ENCODE measurements at regions not wholly inside any gene's neighbourhood (a gene's known extent, or its start where the extent isn't known, plus 50 kb on each side); places are given as distances from the start of the nearest gene placed in this dataset.

DNA sequence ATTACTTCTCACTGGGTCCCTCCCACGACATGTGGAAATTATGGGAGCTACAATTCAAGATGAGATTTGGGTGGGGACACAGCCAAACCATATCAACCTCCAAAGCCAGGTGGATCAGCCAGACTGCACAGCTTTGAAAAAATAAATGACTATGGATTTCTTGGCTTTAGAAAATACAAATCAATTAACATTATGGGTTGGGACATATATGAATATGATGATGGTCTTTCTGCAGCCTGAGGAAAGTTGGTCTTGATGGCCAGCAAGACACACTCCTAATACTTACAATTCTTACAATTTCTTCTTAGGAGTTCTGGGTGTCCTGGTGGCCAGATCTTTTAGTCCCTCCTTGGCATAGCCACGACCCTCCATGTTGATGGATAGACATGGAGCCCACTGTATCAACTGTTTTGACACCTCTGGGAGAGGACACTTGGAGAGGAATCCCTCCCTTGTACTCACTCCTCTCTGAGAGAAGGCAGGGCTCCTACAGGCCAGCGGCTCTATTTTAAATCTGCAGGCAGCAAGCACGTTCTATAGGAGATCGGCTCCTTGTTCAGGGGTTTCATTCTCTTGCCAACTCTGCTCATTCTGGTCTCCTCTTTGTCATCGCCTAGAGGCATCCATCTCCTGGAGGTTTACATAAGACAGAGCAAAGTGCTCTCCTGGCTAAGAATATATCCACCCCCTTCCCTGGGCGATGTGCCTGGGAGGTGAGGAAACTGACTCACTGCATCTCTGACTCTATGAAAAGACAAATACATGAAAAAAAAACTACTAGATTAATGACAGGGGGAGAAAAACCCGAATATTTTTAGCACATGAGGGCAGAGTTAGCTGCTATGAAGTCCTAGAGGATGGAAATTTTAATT is 145.9 kb downstream of the CARTPT start:
- no peak for DNase-seq (ENCODE audit: low read depth in 2 of 2, low spot score in 1 of 2)

GRCh38 chr5:71865665-71866320 is 146.7 kb downstream of the CARTPT start:
- no peak for DNase-seq (ENCODE audit: low read depth in 2 of 2, low spot score in 1 of 2)

DNA sequence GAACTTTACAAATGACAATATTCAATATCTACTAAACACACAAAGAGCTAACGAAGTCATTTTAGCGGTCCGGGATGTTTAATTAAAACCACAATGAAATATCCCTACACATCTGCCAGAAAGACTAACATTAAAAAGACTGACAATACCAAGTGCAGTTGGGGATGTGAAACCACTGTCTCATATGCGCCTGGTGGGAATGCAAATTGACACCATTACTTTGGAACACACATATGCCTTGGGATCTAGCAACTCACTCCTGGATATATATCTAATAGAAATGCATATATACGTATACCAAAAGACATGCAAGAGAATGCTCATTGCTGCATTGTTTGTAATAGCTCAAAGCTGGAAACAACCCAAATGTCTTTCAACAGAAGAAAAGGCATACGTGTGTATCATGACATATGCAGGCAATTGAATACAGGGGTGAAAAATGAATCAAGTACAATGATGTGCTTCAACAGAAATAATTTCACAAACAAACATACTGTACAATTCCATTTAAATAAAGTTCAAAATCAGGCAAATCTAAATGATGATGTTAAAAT is 153.3 kb downstream of the CARTPT start:
- no peak for DNase-seq (ENCODE audit: low read depth in 2 of 2, low spot score in 1 of 2)

- DNase-seq (ENCODE audit: low read depth in 2 of 2, low spot score in 1 of 2), result no peak
Observed at GRCh38 chr5:71873191-71873591, 154.1 kb downstream of the CARTPT start.

GRCh38 chr5:71874521-71874920 is 155.4 kb downstream of the CARTPT start:
- DNase-seq (ENCODE audit: low read depth in 2 of 2, low spot score in 1 of 2), result no peak

- no peak for DNase-seq (ENCODE audit: low read depth in 2 of 2, low spot score in 1 of 2)
Observed at GRCh38 chr5:71877511-71877910, 158.4 kb downstream of the CARTPT start.

DNA sequence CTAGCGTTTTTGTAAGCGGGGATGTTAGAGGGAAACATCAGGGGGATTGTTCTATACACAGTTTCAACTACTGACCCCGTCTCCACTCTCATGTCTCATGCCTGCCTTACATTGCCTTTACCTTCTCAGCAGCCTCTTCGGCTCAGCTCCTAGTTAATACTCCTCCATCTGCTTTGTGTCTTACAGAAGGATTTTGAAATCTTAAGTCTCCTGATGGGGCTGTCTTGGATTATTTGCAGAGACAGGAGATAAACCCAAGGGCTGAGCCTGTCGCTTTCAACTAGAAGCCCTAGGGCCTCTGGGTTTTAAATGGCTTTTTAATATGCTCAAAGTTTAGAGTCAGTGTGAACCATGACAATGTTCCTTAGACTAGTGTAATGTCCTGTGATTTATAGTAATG is 161.5 kb downstream of the CARTPT start:
- DNase-seq (ENCODE audit: low read depth in 2 of 2, low spot score in 1 of 2), result no peak

DNA sequence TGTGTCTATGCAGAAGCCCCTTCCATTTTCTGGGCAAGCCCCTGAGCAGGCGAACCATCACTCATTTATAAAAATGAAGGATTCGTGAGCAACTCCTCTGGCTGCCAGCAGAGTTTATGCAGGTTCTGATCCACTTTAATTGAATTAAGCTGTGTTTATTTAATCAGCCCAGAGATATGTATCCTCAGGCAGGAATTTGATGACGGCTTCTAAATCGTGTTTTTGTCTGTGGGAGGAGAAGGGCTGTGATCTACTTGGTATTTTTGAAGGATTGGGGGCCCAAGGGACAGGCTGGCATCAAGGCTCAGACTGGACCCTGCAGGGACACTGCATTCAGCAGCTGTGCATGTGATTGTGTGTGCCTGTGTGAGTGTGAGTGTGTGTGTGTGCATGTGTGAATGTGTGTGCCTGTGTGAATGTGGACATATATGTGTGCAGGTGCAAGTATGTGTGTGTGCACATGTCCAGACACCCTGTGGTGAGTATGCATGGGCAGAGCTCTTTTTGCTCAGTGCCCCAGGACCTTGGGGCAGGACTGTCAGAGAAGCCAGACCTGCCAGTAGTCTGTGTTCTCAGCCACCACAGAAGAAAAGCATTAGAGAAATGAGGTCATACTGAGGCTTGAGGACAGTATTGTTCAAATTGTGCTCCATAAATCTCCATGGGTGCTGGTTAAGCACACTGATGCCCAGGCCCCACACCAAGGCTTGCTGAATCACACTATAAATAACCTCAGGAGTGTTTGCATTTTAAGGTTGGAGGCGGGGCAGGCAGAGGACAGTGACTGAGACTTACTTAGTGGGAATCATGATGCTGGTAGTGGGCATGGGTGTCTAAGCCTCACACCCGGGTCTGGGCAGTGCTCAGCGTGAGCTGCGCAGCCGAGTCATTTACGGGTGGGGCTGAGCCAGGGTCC is 164.0 kb downstream of the CARTPT start:
- no peak for DNase-seq (ENCODE audit: low read depth in 2 of 2, low spot score in 1 of 2)

DNA sequence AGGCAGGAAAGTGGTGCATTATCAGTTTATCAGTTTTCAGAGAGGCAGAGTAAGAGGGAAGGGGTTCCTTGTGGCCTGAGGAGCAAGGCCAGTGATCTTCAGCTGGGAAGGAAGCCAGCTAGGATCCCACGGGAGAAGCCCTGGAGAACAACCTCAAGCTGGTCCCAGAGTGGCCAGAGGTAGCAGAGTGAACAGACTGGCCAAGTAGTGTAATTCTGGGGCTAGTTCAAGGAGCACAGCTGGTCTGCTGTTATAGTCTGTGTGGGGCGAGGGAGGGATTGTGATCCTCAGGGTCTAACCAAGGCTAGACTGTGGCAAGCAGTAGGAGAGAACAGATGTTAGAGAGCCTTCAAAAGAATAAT is 164.6 kb downstream of the CARTPT start:
- DNase-seq (ENCODE audit: low read depth in 2 of 2, low spot score in 1 of 2), result no peak

DNA sequence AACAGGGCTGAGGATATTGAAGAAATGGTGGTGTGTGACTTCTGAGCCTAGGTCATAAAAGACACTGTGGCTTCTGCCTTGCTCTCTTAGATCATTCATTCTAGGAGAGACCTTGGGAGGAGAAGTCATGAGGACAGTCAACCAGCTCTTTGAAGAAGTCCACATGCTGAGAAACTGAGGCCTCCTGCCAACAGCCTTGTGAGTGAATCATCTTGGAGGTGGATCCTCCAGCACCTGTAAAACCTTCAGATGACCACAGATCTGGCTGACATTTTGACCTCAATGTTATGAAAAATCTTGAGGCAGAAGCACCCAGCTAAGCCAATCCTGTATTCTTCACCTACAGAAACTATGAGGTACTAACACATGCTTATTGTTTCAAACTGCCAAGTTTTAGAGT is 165.9 kb downstream of the CARTPT start:
- DNase-seq (ENCODE audit: low read depth in 2 of 2, low spot score in 1 of 2), result no peak

DNA sequence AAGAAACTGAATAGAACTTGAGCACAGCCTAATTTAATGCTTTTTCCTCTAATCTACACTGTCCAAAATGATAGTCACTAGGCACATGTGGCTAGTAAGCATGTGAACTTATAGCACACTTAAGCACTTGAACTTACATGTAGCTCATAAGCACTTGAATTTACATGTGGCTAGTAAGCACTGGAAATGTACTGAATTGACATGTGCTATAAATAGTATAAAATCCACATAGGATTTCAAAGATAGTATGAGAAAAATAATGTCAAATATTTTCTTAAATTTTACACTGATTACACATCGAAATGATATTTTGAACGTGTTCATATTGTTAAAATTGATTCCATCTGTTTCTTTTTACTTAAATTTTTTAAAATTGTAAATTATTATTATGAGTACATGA is 167.3 kb downstream of the CARTPT start:
- no peak for DNase-seq (ENCODE audit: low read depth in 2 of 2, low spot score in 1 of 2)

GRCh38 chr5:71887680-71888079 is 168.6 kb downstream of the CARTPT start:
- DNase-seq (ENCODE audit: low read depth in 2 of 2, low spot score in 1 of 2), result no peak

DNA sequence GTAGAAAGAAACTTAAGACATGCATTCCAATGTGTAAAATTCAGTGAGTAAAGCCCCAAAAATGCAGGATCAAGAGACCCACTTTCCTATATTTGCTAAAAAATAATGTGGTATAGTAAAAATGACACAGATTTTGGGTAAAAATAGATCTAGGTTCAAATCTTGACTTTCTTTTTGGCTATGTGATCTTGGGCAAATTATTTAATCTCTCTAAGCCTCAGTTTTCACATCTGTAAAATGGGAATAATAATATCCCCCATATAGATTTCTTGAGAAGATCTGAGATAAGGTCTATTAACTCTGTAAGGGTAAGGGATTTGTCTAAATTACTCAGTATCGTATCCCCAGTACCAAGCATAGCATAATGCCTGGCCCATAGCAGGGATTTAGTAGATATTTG is 172.3 kb downstream of the CARTPT start:
- no peak for DNase-seq (ENCODE audit: low read depth in 2 of 2, low spot score in 1 of 2)

DNA sequence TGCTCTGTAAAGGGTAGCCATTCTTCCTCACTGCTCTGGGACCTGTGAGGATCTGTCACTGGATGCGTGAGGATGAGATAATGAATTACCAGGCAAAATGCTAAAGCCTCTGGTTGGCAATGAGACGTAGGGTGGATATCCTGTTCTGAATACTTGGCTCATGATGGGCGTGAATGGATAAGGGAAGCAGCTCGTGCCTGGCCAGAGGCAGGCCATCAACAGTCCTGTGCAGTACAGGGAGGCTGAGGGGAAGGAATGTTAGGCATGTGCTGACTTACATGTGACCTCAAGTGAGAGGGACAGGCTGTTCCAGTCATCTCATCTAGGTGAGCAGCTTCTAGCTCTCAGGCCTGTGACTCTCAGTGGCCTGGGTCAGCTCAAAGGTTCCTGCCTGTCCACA is 172.8 kb downstream of the CARTPT start:
- DNase-seq (ENCODE audit: low read depth in 2 of 2, low spot score in 1 of 2), result no peak

DNA sequence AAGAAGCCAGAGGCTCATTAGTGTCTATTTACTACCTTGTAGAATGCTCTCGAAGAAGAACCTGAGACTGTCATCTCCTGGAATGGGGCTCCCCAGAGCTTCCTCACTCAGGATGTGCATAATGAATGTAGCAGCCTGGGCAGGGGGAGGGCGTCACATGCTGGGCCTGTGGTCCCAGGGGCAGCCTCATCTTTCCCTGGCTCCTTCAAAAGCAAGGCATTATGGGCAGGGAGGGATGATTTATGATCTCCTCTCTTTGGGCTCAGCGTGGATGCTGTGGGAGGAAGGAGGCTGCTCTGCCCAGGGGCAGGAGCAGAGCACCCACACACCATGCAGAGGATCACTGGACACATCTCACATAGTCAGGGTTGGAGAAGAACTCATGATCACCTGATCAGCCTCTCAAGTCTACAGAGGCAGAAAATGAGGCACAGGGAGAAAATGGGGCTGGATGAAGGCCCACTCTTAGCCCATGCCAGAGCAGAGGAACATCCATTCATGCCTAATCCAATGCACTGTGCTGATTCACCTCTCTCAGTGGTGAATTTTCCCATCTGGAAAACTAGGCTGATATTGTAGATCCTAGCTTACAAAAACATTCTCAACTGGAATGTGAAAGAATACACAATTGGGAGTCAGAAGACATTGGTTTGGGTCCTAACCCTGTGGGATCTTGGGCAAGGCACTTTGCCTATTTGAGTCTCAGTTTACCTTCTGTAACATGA is 173.7 kb downstream of the CARTPT start:
- no peak for DNase-seq (ENCODE audit: low read depth in 2 of 2, low spot score in 1 of 2)

DNA sequence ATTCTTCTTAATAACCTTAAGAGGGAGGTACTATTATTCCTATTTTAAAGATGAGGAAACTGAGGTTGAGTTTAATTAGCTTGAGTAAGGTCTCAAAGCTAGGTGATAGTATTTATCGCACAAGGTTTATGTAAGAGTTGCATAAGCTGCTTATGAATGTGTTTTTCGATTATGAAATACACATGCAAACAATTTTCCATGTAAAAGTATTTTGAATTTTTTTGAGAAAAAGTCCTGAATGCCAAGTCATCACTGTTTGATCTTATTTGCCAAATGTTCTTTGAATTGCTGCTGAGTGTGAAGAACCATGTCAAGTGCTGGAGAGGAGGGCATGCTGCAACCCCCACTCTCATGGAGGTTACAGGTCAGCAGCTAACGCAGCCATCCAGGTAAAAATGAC is 174.4 kb downstream of the CARTPT start:
- DNase-seq (ENCODE audit: low read depth in 2 of 2, low spot score in 1 of 2), result no peak

- no peak for DNase-seq (ENCODE audit: low read depth in 2 of 2, low spot score in 1 of 2)
Observed at GRCh38 chr5:71894091-71894490, 175.0 kb downstream of the CARTPT start.

GRCh38 chr5:71895546-71895945 is 176.5 kb downstream of the CARTPT start:
- DNase-seq (ENCODE audit: low read depth in 2 of 2, low spot score in 1 of 2), result no peak

- no peak for DNase-seq (ENCODE audit: low read depth in 2 of 2, low spot score in 1 of 2)
Observed at GRCh38 chr5:71899865-71900342, 180.8 kb downstream of the CARTPT start.

DNA sequence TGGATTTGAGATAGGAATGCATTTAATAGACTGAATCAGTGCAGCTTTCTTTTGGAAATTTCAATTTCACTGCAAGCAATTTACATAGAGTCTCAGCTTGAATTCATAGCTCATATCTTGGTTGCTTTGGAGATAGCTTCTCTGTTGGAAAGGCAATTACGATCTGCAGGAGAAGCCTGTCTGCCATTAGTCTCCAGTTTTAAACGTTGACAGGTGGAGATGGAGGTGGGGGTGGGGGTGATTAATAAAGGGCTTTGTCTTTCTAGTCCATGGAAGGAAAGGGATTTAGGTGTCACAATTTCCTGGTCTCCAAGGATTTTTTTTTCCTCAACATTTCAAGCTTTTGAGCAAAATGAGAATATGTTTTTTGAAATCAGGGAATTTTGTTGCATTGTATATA is 184.7 kb downstream of the CARTPT start:
- no peak for DNase-seq (ENCODE audit: low read depth in 2 of 2, low spot score in 1 of 2)

DNA sequence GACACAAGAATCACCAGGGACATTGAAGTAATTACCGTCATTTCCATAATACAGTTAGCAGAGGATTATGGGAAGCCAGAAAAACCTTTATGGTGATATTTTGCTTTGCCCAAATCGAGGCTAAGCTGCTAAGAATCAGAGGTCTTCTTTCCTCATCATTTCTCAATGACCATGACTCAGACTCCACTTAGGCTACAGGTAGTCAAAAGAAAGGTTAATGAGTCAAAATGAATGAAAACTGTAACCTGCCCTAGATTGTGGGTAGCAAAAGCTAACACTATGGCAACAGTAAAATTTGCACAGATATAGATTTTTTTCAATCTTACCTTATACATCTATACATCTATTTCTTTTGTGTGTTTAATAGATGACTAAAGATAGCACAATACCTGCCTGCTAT is 185.8 kb downstream of the CARTPT start:
- no peak for DNase-seq (ENCODE audit: low read depth in 2 of 2, low spot score in 1 of 2)

Measured in stimulated activated CD8-positive, alpha-beta memory T cell treated with anti-CD3 and anti-CD28 coated beads, Interleukin-4, amount 100 ng/mL, for 4 hours (primary cell).